ENCODE measurements at regions not wholly inside any gene's neighbourhood (a gene's known extent, or its start where the extent isn't known, plus 50 kb on each side); places are given as distances from the start of the nearest gene placed in this dataset.
"Not testable (repeated sequence)": the region's sequence is repeated elsewhere in the genome, so short reads cannot be mapped to it uniquely, and the experiment has no call there.

GRCh38 chr10:53650794-53651193 is 878.2 kb upstream of the MBL2 start:
- no peak for DNase-seq (ENCODE audit: low spot score)

DNA sequence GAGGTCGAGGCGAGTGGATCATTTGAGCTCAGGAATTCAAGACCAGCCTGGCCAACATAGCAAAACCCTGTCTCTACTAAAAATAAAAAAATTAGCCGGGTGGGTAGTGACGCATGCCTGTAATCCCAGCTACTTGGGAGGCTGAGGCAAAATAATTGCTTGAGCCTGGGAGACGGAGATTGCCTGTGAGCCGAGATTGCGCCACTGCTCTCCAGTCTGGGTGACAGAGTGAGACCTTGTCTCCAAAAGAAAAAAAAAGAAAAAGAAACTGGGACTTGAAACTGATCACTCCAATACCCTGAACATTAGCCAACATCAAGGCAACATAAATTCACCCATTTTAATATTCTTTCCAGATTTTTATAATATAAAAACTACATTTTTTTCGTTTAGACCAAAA is 874.6 kb upstream of the MBL2 start:
- not testable (repeated sequence) for DNase-seq (ENCODE audit: low spot score)

- DNase-seq (ENCODE audit: low spot score): no peak
Measured at GRCh38 chr10:53646525-53646924, 873.9 kb upstream of the MBL2 start.

GRCh38 chr10:53645951-53646350 is 873.4 kb upstream of the MBL2 start:
- no peak for DNase-seq (ENCODE audit: low spot score)

DNA sequence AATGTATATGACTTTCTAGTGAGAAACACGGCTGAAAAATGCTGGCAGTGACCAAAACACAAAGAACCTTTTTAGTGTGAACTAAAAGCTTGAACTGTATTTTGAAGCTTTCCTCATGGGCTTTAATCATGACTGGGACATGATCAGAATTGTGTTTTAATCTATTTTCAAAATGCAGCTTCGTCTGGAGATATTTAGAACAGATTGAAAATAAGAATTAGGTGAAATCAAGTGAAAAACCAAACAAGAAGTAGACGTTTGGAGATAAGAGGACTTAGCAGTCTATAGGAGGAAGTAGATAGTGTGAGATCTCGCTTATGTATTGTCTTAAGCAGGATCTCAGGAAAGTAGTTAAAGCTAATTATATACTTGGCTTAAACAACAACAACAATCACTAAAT is 865.4 kb upstream of the MBL2 start:
- DNase-seq (ENCODE audit: low spot score): no peak

DNA sequence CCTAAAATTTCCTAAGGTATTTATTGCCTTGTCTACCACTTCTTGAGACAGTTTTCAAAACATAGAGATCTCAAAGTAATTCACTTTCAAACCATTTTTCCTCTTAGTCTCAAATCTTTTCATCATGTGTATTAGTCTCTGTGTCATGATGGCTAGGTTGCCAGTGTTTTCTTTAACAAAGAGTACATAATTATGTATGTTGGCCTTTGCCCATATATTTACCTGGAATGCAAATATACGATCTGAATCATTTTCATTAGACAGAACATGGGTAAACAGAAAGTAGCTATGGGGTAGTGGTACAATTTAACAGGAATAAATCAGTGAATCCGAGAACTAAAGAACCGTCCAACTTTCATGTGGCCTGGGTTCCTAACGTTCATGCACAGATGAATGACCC is 852.1 kb upstream of the MBL2 start:
- no peak for DNase-seq (ENCODE audit: low spot score)

- no peak for DNase-seq (ENCODE audit: low spot score)
Measured at GRCh38 chr10:53622201-53622600, 849.6 kb upstream of the MBL2 start.

DNA sequence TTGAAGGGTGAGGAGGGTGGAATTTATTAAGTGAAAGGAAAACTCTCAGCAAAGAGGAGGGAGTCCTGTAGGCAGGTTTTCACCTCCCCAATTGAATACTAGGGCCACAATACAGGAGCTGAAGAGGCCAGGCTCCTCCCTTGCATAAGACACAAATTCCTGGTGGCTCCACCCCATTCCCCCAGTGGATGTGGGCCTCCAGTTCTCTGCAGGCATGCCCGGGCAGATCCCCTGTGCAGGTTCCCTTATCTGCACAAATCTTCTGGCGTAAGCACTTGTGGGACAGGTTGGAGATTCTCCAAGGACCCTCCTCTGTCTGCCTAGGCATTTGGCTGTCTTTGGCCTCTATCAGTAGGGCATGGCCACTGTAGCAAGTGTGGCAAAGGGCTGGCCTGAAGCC is 847.1 kb upstream of the MBL2 start:
- DNase-seq (ENCODE audit: low spot score): peak; percentile 4

GRCh38 chr10:53607691-53608090 is 835.1 kb upstream of the MBL2 start:
- DNase-seq (ENCODE audit: low spot score): no peak

- no peak for DNase-seq (ENCODE audit: low spot score)
Measured at GRCh38 chr10:53606981-53607380, 834.4 kb upstream of the MBL2 start.

- peak; percentile 14 for DNase-seq (ENCODE audit: low spot score)
Measured at GRCh38 chr10:53601260-53601875, 828.8 kb upstream of the MBL2 start.

- DNase-seq (ENCODE audit: low spot score): no peak
Measured at GRCh38 chr10:53598914-53599313, 826.3 kb upstream of the MBL2 start.

- DNase-seq (ENCODE audit: low spot score): no peak
Measured at GRCh38 chr10:53597835-53598251, 825.3 kb upstream of the MBL2 start.

DNA sequence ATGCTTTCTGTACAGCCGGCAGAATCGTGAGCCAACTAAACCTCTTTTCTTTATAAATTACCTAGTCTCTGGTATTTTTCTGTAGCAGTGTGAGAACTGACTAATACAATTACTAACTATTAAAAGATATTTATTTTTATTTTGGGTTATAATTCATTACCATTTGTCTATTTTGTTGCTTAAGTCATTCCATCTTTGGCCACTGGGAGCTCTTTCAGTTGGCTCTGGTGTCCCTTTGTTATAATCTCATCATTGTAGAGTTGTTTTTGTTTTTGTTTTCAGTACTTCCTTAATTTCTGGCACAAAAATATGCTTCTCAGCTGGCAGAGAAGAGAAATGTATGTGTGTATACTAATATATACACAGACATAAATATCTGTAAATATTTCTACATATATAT is 807.9 kb upstream of the MBL2 start:
- no peak for DNase-seq (ENCODE audit: low spot score)

GRCh38 chr10:53579773-53580172 is 807.2 kb upstream of the MBL2 start:
- DNase-seq (ENCODE audit: low spot score): no peak

GRCh38 chr10:53574024-53574423 is 801.4 kb upstream of the MBL2 start:
- DNase-seq (ENCODE audit: low spot score): no peak

DNA sequence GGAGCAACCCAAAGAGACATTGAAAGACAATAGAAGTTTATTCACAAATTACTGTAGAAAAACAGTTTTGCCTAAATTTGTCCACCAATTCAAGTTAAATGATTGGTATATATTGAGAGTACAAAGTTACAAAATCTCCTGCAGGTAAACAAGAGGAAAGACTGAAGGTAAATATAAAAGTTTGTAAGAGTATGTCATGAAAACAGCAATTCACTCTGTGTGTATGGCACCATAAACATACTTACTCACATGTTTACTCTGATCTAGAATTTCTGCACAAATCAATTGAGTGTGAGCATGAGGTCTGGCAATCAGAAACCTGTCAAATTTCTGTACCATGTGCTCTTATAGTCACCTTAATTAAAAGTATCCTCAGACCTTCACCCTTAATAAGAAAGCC is 800.9 kb upstream of the MBL2 start:
- DNase-seq (ENCODE audit: low spot score): no peak

- DNase-seq (ENCODE audit: low spot score): no peak
Measured at GRCh38 chr10:53572799-53573198, 800.2 kb upstream of the MBL2 start.

- DNase-seq (ENCODE audit: low spot score): no peak
Measured at GRCh38 chr10:53570221-53570620, 797.6 kb upstream of the MBL2 start.

DNA sequence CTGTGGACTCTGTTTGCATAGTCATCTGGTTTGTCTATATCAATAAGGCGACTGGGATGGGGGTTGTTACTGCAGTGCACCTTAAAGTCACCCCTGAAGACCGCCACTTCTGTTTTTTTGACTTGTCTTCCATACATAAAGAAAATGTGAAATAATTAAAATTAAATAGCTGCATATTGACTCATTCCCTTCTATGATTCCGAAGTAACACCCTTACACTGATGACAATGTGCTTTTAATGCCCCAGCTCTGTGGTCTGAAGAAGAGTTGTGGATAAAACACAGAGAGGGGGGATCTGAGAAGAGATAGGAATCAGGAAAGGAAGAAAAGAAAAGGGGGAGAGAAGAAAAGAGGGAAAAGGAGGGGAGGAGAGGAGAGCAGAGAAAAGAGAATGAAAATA is 796.9 kb upstream of the MBL2 start:
- DNase-seq (ENCODE audit: low spot score): no peak

DNA sequence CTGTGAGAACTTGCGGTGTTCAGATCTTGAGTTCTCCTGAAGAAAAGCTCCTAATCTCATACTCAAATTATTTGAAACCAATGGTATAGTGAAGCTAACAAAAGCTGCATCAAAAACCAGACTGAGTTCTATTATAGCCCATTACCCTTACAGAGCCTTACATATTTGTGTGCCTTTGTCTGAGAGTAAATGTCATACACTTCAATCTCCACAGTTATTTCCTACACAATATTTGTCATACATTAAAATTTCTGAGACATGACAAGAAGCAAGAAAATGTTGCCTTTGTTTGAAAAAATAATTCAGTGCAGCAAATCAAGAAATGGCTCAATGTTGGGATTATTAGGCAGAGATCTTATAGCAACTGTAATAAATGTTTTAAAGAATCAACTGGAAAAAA is 776.1 kb upstream of the MBL2 start:
- DNase-seq (ENCODE audit: low spot score): no peak

DNA sequence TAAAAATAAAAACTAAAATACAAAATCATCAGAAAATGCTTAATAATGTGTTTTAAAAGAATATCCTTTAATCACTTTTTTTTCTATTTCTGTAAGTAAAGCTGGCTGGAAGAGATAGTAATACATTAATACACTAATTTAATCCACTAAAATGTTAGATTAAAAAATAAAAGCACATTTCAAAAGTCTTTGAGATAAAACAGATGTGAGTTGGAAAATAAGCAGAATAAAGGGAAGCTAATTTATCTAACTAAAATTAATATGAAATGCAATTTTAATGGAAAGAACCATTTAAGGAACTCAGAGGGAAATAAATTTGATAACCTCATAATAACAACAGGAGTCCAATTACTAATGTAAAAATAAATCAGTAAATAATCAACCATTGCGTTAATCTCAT is 774.8 kb upstream of the MBL2 start:
- no peak for DNase-seq (ENCODE audit: low spot score)

DNA sequence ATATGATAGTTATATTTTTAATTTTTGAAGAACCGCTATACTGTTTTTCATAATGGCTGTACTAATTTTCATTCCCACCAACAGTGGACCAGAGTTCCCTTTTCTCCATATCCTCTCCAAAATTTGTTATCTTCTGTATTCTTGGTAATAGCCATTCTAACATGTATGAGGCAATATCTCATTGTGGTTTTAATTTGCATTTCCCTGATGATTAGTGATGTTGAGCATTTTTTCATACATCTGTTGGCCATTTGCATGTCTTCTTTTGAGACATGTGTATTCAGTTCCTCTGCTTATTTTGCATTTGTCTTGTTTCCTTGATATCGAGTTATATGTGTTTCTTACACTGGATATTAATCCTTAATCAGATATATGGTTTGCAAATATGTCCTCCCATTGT is 770.8 kb upstream of the MBL2 start:
- no peak for DNase-seq (ENCODE audit: low spot score)

DNA sequence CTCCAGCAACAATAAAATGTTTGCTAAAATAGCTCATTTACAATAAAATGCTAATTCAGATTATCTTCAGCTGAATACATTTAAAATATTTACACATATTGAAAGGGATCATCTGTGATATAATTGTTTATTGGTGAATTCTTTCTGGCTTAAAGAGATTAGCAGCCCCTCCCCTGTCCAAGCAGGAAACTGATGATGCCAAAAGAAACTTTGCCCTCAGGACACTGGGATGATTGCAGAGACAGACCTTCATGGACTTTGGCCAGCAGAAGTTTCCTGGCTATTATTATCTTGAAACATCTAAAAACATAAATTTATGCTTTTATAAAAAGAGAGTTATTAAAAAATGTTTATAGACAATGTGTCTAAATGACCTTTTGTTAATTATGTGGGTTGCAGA is 764.9 kb upstream of the MBL2 start:
- no peak for DNase-seq (ENCODE audit: low spot score)

DNA sequence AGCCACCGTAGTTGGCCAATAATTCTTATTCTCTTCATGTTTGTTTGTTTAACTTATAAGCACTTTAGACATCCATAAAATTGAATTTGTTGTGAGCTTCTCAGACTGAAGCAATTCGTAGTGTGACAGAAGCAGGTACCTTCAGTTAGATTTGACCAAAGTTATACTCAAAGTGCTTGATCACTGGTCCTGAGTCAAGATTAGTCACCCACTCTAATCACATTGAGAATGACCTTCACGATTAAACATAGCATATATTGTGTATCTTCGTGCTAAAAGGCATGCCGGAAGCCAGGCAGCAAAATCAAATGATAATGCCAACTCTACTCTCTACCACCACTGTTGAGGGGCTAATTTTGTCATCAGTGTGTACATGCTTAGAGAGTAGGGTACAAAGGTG is 763.7 kb upstream of the MBL2 start:
- no peak for DNase-seq (ENCODE audit: low spot score)
